ENCODE measurements at regions not wholly inside any gene's neighbourhood (a gene's known extent, or its start where the extent isn't known, plus 50 kb on each side); places are given as distances from the start of the nearest gene placed in this dataset.
"Not testable (repeated sequence)": the region's sequence is repeated elsewhere in the genome, so short reads cannot be mapped to it uniquely, and the experiment has no call there.

GRCh38 chr7:64469673-64470072 is 93.2 kb downstream of the ZNF680 start:
- no peak for DNase-seq

DNA sequence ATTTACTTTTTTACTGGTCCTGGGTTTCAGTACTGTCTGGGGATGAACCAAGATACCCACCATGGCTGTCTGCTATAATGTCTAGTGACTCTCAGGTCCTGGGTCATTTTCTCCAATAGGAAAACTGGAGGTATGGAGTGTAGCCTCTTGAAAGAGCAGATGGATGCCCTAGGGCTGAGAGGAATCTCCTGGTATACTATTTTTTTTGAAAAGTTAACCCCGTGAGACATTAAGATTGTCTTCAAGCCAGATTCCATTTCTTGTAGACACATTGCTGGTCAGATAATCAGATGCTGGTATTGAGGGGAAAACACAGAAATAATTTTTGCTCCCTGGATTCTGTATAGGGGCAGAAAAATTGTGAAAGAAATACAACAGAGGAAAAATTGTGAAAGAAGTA is 97.3 kb downstream of the ZNF680 start:
- no peak for DNase-seq

DNA sequence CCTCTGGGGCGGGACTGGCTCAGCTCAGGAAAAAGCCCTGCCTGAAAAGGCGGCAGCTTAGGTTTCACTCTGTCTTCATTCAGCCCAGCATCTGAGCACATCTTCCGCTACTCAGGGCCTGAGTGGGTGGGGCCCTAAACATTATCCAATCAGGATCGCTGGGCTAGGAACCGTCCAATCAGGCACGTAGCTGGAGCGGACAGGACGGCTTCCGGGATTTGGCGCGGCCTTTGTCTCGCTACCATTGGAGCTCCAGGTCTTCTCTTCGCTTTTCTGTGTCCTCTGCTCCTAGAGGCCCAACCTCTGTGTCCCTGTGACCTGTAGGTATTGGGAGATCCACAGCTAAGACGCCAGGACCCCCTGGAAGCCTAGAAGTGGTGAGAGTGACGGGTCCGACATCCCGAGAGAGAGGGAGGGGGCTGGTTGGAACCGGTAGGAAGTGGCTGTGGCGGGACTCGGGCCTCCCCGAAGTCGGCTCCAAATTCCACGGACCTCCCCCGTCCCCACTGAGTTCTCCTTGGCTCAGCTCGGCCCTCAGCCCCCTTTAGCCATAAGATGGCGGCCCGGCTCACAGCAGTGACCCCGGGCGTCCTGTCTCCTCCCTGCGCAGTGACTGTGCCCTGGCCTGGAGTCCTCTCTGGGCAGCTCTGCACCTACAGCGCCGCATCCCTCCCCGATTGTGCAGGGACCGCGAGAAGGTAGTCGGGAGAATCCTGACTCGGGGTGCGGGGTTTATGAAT is 99.1 kb downstream of the ZNF680 start:
- peak; percentile 2 for DNase-seq

DNA sequence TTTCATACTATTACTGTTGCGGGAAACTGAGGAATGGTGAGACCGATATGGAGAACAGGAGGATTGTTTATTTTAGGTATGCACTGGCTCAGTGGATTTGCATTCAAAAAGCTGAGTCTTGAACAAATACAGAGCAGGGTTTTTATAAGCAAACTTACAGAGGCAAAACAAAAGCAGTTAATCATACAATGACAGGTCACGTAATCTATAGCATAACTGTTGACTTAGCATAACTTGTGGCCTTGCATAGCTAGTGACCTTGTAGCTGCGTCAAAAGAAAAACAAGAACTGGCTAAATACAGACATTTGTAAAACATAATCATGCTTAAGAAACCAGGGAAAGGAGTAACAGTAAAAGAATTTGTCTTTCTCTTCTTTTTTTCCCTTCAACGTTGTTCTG is 103.0 kb downstream of the ZNF680 start:
- not testable (repeated sequence) for DNase-seq

- DNase-seq, result no peak
Observed at GRCh38 chr7:64433590-64433989, 119.8 kb downstream of the ZNF736 start.

GRCh38 chr7:64431838-64432237 is 118.1 kb downstream of the ZNF736 start:
- DNase-seq, result no peak

DNA sequence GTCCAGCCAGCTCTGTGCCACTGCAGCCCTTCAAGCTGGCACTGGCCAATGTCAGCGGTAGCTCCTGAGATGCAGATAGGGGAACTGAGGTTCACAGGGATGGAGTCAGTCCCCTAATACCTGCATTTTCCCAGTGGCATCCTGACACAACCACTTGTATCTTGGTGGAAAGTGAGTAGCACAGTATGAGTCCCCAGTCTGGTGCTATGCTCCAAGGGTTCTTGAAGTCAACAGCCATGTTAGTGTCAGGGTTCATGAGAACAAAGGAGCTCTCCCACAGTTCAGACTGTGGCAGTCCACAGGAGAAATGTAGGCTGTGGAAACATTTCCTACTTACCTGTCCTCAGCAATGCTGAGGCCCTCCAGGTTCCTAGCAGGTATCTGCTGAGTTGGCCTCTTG is 115.5 kb downstream of the ZNF736 start:
- DNase-seq, result no peak

- not testable (repeated sequence) for DNase-seq
Observed at GRCh38 chr7:64425436-64425835, 111.7 kb downstream of the ZNF736 start.

DNA sequence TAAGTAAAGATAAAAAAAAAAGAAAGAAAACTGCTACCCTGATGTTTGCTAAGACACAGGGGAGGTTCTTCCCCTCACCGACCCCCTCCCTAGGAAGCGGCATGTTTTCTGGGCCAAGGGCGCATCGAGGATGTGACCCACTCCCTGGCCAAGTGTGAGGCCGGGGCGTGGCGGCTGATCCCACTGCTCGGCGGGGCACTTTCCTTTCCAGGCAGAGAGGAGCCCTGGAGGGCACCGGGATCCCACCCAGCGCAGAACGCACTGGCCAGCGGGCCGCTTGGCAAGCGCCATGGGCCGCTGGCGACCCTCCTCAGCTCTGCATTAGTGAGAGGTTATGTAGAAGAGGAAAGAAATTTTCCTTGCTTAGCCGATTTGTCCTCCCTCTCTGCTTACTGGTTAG is 93.4 kb downstream of the ZNF736 start:
- DNase-seq, result no peak

All from NCI-H524 treated with DMSO at 0.1 percent for 48 hours (cell line).